K562 (cell line): ENCODE measurements at regions not wholly inside any gene's neighbourhood (a gene's known extent, or its start where the extent isn't known, plus 50 kb on each side); places are given as distances from the start of the nearest gene placed in this dataset.

Experiments used
- CCNT2 ChIP-seq: IDR thresholded peaks from 2 replicates; pipeline ENCODE4 v1.6.1; 2011; ENCODE audit warnings: borderline replicate concordance, low read depth, mild to moderate bottlenecking, moderate library complexity, mixed read lengths, low read length; ENCODE audit not compliant: insufficient read length; ENCODE audit errors: extremely low read depth
- CREB1 ChIP-seq, 2 experiments: sonication (generic) in 1 of 2; formaldehyde crosslinking in 1 of 2; IDR thresholded peaks; 2 replicates each; pipeline versions ENCODE4 v1.6.1 to v1.8.0; 2012 to 2022; ENCODE audit warnings: inconsistent platforms in 1 of 2, mild to moderate bottlenecking in 1 of 2, missing genetic modification reagents in 1 of 2, moderate library complexity in 1 of 2
- CREB3L1 ChIP-seq: fragments of 450-650 bp; IDR thresholded peaks from 2 replicates; pipeline ENCODE4 v1.6.1; 2014; ENCODE audit warnings: low read depth, mild to moderate bottlenecking, moderate library complexity, borderline replicate concordance
- EZH2 ChIP-seq: IDR thresholded peaks from 2 replicates; pipeline ENCODE4 v1.6.1; 2012; ENCODE audit warnings: low read depth, mild to moderate bottlenecking, inconsistent platforms, low read length, borderline replicate concordance
- GATAD2B ChIP-seq: fragments of 450-650 bp; IDR thresholded peaks from 2 replicates; pipeline ENCODE4 v1.6.1; 2017; ENCODE audit warnings: mild to moderate bottlenecking, borderline replicate concordance
- HEY1 ChIP-seq: fragments of 250-450 bp; sonication (Bioruptor Pico); IDR thresholded peaks from 2 replicates; pipeline ENCODE4 v1.5.0; 2020; ENCODE audit warnings: mild to moderate bottlenecking, moderate library complexity, borderline replicate concordance
- HMGXB4 ChIP-seq: sonication (generic); formaldehyde crosslinking; IDR thresholded peaks from 2 replicates; pipeline ENCODE4 v1.8.1; 2023; ENCODE audit warnings: mild to moderate bottlenecking, missing genetic modification reagents
- KDM2B ChIP-seq: fragments of 250-450 bp; sonication (Bioruptor Pico); IDR thresholded peaks from 2 replicates; pipeline ENCODE4 v1.8.0; 2021; ENCODE audit warnings: mild to moderate bottlenecking, moderate library complexity
- LCOR ChIP-seq: sonication (generic); formaldehyde crosslinking; IDR thresholded peaks from 2 replicates; pipeline ENCODE4 v1.8.0; 2022; ENCODE audit warnings: mild to moderate bottlenecking, missing genetic modification reagents
- MCM5 ChIP-seq: fragments of 450-650 bp; IDR thresholded peaks from 2 replicates; pipeline ENCODE4 v1.6.1; 2016; ENCODE audit warnings: low read depth
- MED1 ChIP-seq: sonication (generic); formaldehyde crosslinking; IDR thresholded peaks from 2 replicates; pipeline ENCODE4 v1.8.1; 2023; ENCODE audit warnings: missing genetic modification reagents, borderline replicate concordance
- NFIC ChIP-seq: fragments of 450-650 bp; IDR thresholded peaks from 2 replicates; pipeline ENCODE4 v1.6.1; 2017; ENCODE audit warnings: mild to moderate bottlenecking, inconsistent platforms
- NONO ChIP-seq, 2 experiments: fragments of 200-400 bp in 1 of 2; fragments of 450-650 bp in 1 of 2; formaldehyde crosslinking in 1 of 2; IDR thresholded peaks; 2 replicates each; pipeline ENCODE4 v1.6.1; 2017; ENCODE audit warnings: low read depth in 2 of 2, mild to moderate bottlenecking in 2 of 2, moderate library complexity in 2 of 2, low read length in 1 of 2
- NR1H2 ChIP-seq: sonication (generic); formaldehyde crosslinking; IDR thresholded peaks from 2 replicates; pipeline ENCODE4 v1.4.0; 2020; ENCODE audit warnings: mild to moderate bottlenecking, missing genetic modification reagents
- PHB2 ChIP-seq: fragments of 450-650 bp; IDR thresholded peaks from 2 replicates; pipeline ENCODE4 v1.6.1; 2017; ENCODE audit warnings: low read depth
- TGIF2 ChIP-seq: sonication (generic); formaldehyde crosslinking; IDR thresholded peaks from 2 replicates; pipeline ENCODE4 v1.8.1; 2022; ENCODE audit warnings: mild to moderate bottlenecking, missing genetic modification reagents, moderate library complexity
- TRIM28 ChIP-seq: fragments of 450-650 bp; IDR thresholded peaks from 2 replicates; pipeline ENCODE4 v1.6.1; 2017
- U2AF1 ChIP-seq: fragments of 200-400 bp; formaldehyde crosslinking; optimal IDR thresholded peaks from 2 replicates; pipeline ENCODE3; 2017; ENCODE audit warnings: mild to moderate bottlenecking, low read depth, low read length, moderate library complexity
- XRCC5 ChIP-seq: fragments of 200-400 bp; formaldehyde crosslinking; IDR thresholded peaks from 2 replicates; pipeline ENCODE4 v1.6.1; 2017; ENCODE audit warnings: low read depth, mild to moderate bottlenecking, low read length
- ZBTB1 ChIP-seq: sonication (generic); formaldehyde crosslinking; IDR thresholded peaks from 2 replicates; pipeline ENCODE4 v1.8.1; 2023; ENCODE audit warnings: missing genetic modification reagents, low read depth, mild to moderate bottlenecking, borderline replicate concordance
- ZNF134 ChIP-seq: fragments of 250-450 bp; sonication (Bioruptor Pico); conservative IDR thresholded peaks from 2 replicates; pipeline ENCODE4 v1.4.0; 2020
- ZNF175 ChIP-seq: fragments of 200-800 bp; sonication (Bioruptor generic); IDR thresholded peaks from 2 replicates; pipeline ENCODE4 v1.6.1; 2016; ENCODE audit warnings: low read depth, mild to moderate bottlenecking, missing genetic modification characterization, missing compliant biosample characterization
- ZNF282 ChIP-seq: sonication (generic); formaldehyde crosslinking; IDR thresholded peaks from 2 replicates; pipeline ENCODE4 v1.8.1; 2023; ENCODE audit warnings: missing genetic modification reagents
- ZNF655 ChIP-seq: fragments of 250-450 bp; sonication (Bioruptor Pico); IDR thresholded peaks from 2 replicates; pipeline ENCODE4 v1.5.0; 2021

- TF ChIP-seq ZNF655 (CRISPR knock-in tag) (no peak), CREB1 (IDR thresholded peaks at IDR 0.05) (0 out of 2 replicates have a peak, but pooled peaks have one; percentile 8), CREB1 (CRISPR knock-in tag; IDR thresholded peaks at IDR 0.05) (peak; percentile 36; the same call in 1 of the 2 replicates), EZH2 (no peak), TRIM28 (no peak), U2AF1 (peak; percentile 74), MCM5 (no peak), ZNF175 (CRISPR knock-in tag) (no peak), NFIC (no peak), ZNF134 (no peak), NONO (IDR thresholded peaks at IDR 0.05; ENCODE audit: low read depth in 2 of 2, low read length in 1 of 2) (no peak), ZBTB1 (CRISPR knock-in tag) (peak; percentile 76; the same call in 1 of the 2 replicates), KDM2B (peak; percentile 49; the same call in 1 of the 2 replicates), TGIF2 (CRISPR knock-in tag) (peak; percentile 72; the same call in 1 of the 2 replicates), CREB3L1 (0 out of 2 replicates have a peak, but pooled peaks have one; percentile 41), CCNT2 (peak; percentile 53), HEY1 (no peak), ZNF282 (CRISPR knock-in tag) (peak; percentile 83; the same call in 1 of the 2 replicates), MED1 (0 out of 2 replicates have a peak, but pooled peaks have one; percentile 30), XRCC5 (no peak), GATAD2B (no peak; the same call in 1 of the 2 replicates), PHB2 (no peak), HMGXB4 (CRISPR knock-in tag) (no peak), LCOR (no peak), NR1H2 (CRISPR knock-in tag) (no peak)
Observed at GRCh38 chr16:85169333-85170065, 57.2 kb upstream of the CIBAR2 start (continued).
